GM18861 (cell line): ENCODE measurements at regions not wholly inside any gene's neighbourhood (a gene's known extent, or its start where the extent isn't known, plus 50 kb on each side); places are given as distances from the start of the nearest gene placed in this dataset.

ENCODE experiments used
- ATAC-seq: cut with Tn5 transposase; IDR thresholded peaks from one replicate; pipeline ENCODE4 v1.9.1; 2021; ENCODE audit not compliant: unreplicated experiment

DNA sequence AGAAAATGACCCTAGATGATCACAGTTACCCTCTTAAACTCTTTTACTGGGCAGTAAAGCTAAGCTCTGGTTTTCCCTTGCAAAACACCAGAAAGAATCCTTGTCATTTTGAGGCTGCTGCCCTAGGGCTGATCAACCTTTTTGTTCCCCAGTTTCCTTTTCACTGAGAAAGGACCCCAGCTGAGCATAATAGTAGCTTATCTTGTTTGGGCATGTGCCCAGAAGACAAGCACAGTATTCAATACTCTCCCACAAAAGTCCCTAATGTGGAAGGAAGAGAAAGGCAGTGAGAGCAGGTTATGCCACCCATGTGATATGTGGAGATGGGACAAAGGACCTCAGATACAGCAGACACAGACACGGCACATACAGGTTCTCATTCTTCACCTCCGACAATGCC is 332.6 kb upstream of the TMPO start:
- ATAC-seq, result no peak

DNA sequence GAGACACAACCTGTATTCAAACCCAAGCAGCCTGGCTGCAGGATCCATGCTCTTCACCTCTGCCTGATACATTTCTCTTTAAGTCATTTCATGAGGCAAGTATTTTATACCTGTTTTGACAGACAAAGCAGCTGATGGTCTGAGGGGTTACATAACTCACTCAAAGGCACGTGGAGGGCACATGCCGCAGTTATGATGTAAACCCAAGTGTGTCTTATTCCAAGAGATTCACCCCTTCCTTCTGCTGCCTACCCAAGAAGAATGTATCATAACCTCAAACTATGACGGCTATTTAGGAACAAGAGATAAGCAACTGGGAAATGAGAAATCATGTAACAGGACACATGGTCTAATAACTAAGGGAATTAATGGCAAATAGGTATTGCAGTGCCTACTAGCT is 329.8 kb upstream of the TMPO start:
- no peak for ATAC-seq

DNA sequence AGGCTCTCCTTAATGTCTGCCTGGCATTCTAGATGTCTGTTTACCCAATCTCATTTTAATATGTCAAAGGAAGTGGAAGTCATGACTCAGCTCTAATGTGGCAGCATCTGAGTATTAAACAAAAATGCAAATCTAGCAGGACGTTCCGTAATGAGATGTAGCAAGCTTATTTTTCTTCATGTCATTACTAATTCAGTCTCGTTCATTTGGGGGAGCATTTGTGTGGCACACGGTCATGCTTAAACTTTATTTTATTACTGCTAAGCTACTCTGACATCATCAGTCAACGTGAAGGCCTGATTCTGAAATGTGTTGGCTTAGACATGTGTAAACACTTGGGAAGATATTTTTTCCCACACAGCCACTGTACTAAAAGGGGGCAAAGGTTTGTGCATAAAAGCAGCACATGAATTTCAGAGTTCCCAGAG is 326.7 kb upstream of the TMPO start:
- no peak for ATAC-seq

DNA sequence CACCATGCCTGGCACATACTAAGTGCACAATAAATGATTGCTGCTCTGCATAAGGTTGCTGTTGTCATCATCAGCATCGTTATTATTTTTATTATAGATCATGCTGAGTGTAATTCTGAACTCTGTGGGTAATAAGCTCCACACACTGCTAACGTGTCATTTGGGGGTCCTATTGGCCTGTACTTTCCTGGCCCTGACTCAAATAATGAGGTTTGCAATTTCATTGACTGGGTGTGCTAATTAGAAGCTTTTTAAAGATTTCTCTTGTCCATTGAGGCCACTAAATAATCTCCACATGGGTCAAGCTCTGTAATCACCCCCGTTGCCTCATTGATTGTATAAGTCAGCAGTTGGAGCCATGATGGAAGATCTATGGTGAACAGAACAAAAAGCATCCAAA is 320.8 kb upstream of the TMPO start:
- ATAC-seq, result no peak

DNA sequence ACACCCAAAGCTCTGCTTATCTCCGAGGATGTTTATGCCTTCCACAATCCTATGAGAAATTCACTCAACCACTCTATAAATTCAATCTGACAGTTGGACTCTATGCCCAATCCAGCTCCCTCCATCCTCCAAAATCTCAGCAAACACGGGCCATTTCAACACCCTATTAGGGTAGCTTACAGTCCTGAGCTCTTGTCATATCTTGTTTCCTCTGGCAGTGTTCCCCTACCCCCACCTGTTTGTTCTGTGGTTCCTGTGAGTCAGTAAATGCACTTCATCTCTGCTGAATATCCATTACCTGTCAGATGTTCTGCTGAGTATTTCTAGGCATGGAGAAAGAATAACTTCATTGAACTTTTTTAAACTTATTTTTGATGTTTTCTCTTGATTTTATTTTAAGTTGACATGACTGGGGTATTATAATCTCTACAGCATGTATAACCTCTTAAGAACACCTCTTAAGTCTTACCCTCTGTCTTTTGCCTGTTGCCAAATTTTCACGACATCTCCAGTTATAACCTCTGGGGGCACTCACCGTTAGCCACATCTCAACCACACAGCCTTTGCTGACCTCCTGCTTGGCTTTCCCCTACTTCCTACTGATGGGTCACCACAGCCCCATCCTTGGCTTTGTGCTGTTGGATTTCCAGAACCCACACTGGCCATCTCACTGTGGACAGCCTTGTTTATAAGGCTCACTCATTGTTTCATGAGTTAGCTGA is 317.0 kb upstream of the TMPO start:
- ATAC-seq, result no peak

DNA sequence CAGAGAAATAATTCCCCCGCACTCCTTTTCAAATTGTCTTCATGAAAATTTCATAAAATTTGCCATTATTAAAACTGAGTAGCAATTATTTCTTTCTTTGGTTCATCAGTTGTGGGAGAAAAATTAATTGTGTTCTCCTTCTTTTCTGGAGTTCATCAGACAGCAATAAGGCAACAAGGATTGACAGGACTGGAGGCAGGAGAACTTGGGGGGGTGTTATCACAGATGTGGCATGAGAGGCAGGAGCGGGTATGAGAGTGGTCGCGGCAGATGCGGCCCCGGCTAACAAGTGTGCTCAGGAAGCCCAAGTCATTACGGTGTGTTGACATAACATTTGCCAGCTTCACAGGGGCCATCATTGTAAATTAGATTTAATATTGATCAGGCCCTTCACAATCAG is 306.6 kb upstream of the TMPO start:
- ATAC-seq, result no peak

DNA sequence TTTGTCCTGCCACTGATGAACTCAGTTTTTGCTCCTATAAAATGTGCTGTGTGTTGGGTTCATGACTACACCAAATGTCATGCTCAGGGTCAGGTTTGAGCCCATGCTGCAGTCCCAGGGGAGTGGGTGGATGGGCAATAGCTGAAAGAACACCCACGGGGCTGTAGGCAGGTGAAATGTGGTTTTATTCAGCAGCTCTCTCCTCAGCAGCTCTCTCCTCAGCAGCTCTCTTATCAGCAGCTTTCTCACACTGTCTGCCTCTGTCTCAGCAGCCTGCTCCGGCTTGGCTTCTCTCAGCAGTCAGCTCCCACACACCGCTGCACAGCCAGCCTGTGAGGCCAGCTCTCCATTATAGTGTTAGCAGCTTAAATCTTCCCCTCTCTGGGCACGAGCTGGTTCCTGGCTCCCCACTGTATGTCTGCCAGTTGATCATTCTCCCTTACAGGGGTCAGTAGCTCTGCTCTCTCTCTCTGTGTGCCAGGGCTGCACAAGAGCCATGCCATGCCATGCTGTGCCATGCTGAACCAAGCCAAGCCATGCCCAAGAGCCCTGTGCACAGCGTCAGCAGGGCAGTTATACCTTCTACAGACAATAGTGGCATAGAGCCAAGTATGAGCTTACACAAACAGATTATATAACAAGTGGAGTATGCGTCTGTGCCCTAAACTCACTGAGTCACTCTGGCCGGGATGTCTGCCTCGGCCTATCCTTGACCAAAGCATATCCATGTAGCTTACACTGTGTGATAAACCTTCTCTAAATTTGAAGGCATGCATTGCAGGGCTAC is 303.3 kb upstream of the TMPO start:
- no peak for ATAC-seq

DNA sequence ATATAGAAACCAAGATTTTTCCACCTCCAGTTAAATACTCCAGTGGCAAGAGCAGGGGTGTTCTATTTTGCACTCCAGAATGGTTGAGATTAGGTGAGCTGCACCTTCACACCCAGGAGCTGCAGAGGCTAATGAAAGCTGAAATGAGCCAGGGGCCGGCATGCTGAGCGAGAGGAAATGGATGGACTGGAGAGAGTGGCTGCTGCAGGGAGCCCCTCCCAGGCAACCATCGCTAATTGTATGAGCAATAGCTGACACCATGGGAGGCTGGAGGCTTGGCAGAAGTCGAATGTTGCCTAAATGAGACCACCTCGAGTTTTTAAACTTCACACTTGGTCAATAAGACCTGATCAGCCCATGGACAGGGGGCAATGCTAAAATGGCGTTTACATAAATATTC is 301.8 kb upstream of the TMPO start:
- no peak for ATAC-seq

DNA sequence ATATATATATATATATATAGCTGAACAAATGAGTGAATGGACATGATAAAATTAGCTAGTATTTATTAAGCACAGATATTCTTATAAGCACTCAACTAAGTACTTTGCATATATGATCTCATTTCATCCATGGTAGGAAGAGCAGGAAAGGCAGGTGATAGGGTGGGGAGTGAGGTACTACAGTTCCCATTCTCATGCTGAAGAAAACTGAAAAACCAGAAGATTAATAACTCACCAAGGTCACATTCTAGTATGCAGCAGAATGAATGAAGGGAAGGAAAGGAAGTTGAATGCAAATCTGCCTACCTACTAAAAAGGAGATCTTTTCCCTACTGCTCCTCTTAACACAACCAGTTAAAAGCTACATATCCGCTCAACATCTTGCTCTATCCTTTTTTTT is 298.1 kb upstream of the TMPO start:
- ATAC-seq, result no peak

DNA sequence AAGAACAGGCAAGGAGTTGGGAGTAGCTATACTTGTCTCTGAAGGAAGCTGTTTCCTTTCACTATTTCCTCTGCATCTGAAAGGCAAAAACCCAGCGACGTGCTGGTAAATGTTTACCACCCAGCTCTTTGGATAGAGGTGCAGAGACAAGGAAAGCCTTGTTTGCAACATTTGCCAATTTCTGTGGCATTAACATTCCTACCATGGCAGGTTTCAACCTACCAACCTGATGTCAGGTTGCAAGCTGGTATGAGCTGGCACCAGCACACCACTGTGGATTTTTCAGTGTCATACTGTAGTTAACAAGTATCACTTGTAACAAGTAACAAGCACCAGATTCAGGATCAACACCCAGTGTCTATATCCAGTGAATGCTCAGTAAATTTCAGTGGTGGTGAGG is 294.8 kb upstream of the TMPO start:
- ATAC-seq, result no peak

DNA sequence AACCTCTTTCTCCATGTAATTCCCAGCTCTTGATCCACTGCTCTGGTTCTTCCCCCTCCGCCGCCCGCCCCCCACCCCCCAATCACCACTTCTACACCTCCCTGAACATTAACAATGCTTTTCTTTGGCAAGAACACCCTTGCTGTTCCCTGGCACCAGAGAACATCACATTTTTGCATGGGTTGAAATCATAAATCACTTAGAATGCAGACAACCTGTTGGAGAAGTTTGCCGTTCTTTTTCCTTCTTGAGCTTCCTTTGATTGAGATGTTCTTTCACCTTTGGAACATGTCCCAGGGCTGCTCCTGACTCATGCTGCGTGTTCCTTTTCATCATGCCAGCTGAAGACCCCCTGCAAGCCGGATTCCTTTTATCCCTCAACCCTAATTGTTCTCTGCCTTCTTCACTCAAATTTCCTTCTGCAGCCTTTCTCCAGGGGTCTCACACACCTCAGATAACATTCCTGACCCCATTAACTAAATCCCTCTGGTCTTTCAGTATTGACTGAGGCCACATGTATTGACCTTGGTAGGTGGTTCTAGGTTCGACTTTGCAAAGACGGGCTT is 294.1 kb upstream of the TMPO start:
- ATAC-seq, result no peak

DNA sequence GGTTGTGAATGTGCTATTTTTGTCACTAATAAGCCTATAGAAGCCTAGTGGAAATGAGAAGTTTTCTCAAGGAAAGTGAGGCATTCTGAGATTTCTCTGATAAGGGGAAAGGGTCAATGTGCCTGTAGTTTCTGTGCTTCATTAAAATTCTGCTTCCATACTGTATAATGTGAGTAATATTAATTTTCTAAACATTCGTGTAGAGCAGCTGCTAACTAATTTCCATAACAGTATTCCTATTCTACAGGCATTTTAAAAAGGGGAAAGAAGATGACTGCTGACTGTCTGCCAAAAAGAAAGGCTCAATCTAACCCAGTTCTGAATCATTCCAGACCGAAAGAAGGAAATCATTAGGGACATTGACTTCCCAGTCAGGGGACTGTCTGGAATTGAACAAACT is 293.3 kb upstream of the TMPO start:
- no peak for ATAC-seq

DNA sequence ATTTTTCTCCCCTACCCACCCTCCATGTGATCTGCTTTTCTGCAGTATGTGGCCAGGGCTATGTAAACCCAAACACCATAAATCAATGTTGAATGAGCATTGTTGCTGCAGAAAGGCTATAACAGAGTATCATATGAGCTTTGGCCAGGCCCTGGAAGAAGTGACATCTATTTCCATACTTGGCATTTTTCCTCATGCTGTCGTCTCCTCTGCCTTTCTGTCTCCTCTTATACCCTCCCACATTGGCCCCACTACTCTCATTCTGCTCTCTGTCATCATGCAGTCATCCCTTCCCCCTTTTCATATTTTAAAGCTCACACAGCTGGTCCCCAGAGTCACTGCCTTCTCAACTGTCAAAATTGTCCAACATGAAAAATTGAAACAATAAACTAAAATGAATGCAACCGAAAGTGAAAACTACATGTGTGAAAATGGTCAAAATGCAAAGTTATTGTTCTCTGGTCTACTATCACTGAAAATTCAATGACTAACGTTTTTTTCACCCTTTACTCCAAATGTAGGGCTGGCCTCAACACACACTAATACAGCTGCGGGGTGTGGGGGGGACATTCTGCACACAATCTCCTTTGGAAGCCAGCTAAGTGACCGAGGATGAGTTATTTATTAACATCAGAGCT is 290.7 kb upstream of the TMPO start:
- ATAC-seq, result peak; percentile 66

DNA sequence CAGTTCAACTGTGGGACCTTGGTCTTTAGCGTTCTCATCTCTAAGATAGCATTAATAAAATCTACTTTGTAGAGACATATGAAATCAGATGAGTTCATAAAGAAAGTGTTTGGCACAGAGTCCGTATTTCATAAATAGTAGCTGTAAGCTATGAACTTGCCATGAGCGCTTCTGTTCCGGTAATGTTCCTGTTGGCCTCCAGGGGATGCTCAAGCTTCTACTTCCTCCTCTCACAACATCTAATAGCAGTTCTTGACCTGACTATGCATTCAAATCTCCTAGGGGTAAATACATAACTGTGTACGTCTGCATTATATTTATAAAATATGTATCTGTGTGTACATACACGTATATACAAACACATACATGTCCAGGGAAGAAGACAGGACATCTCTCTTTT is 288.2 kb upstream of the TMPO start:
- no peak for ATAC-seq

DNA sequence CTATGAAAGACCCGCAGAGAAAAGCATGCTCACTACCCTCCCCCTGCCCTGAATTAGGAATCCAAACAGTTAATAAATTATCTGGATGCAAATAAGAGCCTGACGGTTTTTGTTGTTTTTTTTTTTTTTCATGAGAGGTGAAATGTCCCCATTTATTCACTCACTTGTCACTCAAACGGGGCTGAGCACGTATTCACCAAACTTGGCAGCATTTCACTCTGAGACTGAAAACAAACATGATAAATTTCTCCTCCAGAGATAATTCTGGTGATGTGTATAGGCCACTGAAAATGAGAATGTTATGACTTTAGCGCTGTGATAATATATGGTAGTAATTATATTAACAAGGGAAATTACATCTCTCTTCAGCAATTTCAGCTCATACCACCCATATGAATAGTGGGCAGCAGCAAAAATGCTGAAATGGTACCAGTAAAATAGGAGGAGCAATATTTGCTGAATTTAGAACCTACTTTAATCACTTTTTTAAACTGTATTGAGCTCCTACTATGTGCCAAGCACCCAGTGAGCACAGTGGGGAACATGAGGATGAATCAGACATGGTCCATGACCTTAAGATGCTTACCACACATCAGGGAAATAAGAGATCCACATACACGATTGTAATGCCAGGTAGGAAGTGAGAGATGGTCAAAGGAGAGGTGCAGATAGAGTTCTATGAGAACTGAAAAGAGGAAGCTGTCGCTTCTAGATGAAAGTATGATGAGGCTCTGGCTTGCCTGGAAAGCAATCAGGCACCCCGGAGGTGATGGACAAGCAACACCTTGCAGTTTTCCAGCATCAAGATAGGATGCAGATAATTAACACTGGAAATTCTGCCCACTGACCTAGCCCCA is 286.5 kb upstream of the TMPO start:
- ATAC-seq, result no peak

DNA sequence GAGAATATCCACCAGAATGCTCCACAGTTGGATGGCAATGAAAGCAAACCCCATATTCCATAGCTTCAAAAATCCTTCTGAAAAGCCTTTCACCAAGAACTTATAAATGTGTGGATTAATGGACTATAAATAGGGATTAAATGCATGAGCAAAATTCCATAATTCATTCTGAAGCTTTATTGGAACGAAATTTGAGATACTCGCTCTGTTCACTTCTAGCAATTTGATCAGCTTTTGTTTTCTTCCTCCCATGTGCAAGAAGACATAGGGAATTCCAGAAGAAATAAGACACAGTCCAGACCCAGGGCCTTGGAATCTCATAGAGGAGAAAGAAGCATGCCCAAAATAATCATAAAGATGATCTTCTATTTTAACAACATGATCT is 285.9 kb upstream of the TMPO start:
- no peak for ATAC-seq

DNA sequence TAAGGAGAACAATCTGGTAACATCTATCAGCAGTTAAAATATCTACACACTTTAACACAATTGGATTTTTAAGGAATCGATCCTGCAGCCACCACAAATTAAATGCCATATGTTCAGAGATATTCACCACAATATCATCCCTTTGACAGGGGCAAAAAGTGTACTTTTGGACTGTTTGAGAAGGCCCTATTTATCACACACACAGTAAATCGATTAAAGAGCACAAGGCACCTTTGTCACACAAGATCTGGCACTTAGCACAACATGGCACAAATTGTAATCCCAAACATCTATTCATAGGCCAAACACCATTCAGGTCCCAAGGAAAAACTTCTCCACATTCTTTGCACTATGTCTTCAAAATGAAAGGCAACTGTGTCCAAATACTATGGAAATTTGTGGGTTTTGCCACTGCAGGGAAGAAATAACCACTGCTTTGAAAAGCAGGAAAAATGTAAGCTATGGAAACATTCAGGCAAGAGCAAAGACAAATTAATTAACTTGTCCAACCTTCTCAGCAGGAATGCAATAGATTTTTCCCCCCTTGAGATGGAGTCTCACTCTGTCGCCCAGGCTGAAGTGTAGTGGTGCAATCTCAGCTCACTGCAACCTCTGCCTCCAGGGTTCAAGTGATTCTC is 282.5 kb upstream of the TMPO start:
- no peak for ATAC-seq

DNA sequence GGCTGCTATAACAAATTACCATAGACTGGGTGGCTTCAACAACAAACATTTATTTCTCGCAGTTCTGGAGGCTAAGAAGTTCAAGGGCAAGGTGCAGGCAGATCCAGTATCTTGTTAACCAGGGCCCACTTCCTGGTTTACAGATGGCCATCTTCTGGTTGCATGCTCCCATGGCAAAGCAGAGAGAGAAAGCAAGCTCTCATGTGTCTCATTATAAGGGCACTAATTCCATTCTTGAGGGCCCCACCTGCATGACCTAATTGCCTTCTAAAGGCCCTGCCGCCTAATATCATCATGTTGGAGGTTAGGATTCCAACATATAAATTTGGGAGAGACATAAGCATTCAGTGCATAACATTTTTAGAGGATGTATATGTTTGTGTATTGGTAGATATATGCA is 280.1 kb upstream of the TMPO start:
- ATAC-seq, result no peak

DNA sequence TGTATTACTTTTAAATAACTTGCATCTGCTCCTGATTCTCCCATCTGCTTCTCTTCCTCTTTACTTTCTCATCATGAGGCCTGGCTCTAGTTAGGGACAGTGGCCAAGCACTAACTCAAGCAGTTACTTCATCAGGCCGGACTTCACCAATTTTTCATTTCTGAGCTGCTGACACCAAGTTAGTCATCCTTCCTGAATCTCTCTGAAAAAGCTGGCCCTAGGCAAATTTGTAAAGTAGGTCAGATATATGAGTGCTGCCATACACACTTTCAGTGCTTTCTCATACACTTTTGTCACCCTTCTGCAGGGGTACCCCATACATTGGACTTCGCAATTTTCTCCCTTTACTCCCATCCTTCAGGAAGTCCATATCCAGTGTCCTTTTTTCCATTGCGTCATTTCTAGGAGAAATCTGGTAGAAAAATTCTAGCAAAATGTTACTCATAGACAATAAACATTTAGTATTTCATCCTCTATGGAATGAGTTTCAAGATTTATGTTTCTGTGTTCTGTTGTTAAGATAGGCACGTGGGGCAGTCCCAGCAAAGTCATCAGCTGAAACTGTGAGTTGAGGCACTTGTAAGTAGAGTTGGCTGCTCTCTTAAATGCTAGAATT is 276.8 kb upstream of the TMPO start:
- ATAC-seq, result no peak

DNA sequence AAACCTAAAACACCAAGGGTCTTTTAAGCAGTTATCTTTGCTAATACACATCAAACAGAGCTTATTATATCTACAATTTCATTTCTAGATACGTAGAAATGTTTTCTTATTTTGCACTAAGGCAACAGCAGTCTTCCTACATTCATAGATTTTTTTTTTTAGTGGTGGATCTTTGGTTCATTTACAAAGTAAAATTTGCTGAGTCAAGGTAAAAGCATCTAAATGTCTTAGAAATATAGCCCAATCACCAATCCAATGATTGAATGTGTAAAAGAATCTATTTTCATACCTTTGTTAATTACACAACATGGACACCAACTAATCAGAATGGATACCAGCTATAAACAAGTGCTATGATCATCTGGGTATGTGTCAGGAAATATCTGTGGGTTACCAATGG is 272.2 kb upstream of the TMPO start:
- ATAC-seq, result no peak
